HG02642 (cell line): ENCODE measurements at regions not wholly inside any gene's neighbourhood (a gene's known extent, or its start where the extent isn't known, plus 50 kb on each side); places are given as distances from the start of the nearest gene placed in this dataset.
"Not testable (repeated sequence)": the region's sequence is repeated elsewhere in the genome, so short reads cannot be mapped to it uniquely, and the experiment has no call there.

Experiments used
- ATAC-seq: cut with Tn5 transposase; IDR thresholded peaks from one replicate; pipeline ENCODE4 v1.9.1; 2021; ENCODE audit warnings: mild to moderate bottlenecking; ENCODE audit not compliant: unreplicated experiment, poor library complexity

GRCh38 chr15:22238959-22239805, 158.9 kb downstream of the OR4M2 start:
- not testable (repeated sequence) for ATAC-seq

- no peak for ATAC-seq
Observed at GRCh38 chr15:22239806-22240180, 159.5 kb downstream of the OR4M2 start.

DNA sequence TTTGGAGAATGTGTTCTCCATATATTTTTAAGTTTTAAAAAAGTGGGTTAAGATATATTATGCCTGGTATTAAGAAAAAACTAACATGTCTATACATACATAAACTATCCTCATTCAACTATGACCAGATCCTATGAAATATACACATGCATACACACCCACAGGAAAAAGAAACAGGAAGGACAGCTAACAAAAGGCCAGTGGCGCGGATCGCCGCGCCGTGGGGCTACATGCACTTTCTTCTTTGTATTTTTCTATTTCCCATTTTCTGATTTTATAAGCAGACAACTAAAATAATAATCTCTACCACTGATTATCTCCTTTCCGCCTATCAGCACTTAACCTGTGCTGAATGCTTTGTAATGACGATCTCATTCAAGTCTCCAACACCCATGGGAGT, 160.1 kb downstream of the OR4M2 start:
- no peak for ATAC-seq

DNA sequence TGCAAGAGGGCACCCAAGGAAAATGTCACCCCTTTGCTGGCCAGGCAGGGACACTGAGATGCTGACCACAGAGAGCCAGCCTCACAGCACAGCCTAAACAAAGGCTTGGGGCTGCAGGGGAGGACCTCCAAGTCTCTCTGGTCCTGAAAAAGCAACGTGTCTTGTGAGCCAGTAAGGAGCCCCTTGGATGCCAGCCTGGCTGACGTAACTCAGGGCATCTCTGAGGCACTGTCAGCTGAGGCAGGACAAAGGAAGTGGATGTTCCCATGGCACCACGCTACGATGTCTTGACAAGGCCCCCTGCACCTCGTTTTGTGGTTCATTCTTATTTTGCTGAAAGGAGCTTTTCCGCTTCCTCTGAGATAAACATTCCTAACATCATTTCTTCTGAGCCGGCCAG, 160.7 kb downstream of the OR4M2 start:
- ATAC-seq, result no peak

GRCh38 chr15:22241451-22241850, 161.1 kb downstream of the OR4M2 start:
- no peak for ATAC-seq

- ATAC-seq, result not testable (repeated sequence)
Observed at GRCh38 chr15:22242311-22242710, 162.0 kb downstream of the OR4M2 start.

DNA sequence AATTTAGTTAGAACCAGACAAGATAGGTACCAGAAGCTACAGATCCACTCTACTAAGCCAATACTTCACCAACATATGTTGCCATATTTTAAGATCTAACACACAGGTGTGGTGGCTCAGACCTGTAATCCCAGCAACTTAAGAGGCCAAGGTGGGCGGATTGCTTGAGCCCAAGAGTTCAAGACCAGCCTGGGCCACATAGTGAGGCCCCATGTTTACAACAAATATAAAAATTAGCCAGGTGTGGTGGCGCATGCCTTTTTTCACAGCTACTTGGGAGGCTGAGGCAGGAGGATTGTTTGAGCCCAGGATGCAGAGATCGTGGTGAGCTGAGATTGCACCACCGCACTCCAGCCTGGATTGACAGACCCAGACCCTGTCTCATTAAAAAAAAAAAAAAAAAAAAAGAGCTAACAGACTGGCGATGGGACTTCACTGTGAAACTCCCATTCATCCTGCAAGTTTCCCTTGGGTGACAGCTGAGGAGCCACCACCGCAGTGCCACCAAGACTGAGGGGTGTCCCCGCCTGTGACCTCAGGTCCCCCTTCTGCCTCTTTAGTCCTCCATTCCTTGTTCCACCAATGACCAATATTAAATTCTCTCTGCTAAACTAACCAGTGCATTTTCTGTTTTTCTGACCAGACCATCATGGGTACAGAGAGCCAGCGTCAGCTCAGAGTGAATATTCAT, 163.3 kb downstream of the OR4M2 start:
- no peak for ATAC-seq

- not testable (repeated sequence) for ATAC-seq
Observed at GRCh38 chr15:22249511-22249910, 169.2 kb downstream of the OR4M2 start.

DNA sequence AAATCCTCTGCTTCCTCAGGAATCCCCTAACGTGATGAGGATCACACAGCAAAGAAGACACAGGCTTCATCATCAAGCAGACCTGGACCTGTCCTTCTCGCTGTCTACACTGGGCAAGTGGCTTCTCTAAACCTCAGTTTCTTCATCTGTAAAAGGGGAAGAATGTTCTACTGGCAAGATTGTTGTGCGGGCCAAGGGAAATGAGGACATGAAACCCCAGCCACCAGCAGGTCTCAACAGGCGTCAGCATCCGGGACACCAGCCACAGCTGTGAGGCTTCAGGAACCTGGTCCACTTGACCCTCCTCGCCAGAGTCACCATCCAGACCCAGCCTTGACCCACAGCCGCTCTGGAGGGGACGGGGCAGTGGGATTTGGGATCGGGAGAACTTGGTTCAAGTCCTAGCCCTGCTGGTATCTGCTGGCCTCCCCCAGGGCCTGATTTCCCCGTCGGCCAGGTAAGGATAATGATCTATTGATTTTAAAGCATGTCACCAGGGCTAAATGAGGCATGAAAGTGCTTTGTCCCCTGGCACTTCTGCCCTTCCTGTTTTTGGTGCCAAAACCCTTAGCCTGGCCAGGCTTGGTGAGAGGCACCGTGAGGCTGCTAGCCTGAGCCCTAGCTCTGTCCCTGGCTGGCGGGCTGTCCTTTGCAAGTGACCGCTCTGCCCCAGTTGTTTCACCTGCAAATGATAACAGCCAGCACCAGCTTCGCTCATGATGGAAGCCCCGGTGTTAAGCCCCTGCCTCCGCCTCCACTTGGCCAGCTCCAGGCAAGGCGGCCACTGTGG, 170.4 kb downstream of the OR4M2 start:
- not testable (repeated sequence) for ATAC-seq

DNA sequence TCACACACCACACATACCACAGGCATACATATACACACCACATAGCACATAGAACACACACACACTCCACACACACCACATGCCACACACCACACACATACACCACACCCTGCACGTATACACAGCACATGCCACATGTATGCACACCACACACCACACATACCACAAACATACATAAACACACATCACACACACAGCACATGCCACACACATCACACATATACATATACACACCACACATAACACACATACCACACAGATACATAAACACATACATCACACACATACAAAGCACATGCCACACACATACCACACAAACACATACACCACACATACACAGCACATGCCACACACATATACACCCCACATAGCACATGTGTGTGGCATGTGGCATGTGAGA, 171.1 kb downstream of the OR4M2 start:
- ATAC-seq, result no peak

GRCh38 chr15:22252047-22252446, 171.7 kb downstream of the OR4M2 start:
- ATAC-seq, result not testable (repeated sequence)

- not testable (repeated sequence) for ATAC-seq
Observed at GRCh38 chr15:22252521-22252920, 172.2 kb downstream of the OR4M2 start.

DNA sequence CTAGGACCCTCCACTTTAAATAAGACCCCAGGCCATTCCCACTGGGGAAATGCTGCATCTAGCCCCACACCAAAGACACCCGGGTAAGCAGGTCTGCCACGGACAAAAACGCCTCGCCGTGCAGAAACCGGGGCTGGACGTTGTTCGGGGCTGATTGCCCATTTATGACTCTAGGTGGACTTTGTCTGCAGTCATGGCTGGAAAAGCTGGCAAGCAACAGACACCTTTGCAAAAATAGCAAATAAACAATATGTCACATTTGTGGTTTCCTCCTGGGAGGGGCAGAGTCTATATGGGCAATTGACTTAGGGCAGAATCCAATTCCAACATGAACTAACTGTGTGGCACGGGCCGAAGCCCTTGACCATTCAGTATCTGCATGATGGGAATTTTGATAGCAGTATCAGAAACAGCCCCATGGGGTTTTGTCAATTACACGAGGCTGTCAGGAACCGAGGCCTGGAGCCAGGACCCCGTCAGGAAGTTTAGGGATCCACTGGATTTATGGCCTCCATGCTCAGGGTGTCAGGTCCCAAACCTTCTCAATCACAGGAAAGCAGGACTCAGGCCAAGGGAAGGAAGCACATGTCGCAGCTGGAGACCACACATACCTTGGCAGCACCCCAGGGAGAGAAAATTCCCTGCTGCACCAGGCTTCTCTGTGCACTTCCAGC, 172.8 kb downstream of the OR4M2 start:
- ATAC-seq, result not testable (repeated sequence)

GRCh38 chr15:22253676-22254408, 173.5 kb downstream of the OR4M2 start:
- peak; percentile 82 for ATAC-seq

DNA sequence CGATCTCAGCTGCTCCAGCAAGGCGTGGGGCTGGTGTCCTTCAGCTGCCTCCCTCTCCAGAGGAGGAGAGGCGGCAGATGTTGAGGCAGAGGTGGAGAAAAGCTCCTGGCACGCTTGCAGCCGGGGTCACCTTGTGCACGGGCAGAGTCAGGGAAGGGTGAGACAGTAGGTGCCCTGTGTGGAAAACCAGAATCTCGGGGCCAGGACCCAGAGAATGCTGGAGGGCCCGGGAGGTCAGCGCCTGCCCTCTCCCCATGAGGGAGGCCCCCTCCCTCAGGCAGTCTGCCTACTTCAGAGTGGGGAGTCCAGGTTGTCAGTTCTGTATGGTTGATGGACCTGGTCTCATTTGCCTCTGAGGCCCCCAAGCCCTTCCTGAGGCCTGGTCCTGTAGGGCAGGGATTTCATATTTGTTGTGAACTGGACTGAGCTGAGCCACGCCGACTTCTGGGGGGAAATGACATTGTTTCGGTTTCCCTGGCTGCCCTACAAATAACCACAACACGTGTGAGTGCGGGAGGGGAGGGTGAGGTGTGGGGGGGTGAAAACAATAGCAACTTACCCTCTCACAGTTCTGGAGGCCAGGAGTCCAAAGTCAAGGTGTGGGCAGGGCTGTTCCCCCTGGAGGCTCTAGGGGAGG, 174.2 kb downstream of the OR4M2 start:
- peak; percentile 44 for ATAC-seq

DNA sequence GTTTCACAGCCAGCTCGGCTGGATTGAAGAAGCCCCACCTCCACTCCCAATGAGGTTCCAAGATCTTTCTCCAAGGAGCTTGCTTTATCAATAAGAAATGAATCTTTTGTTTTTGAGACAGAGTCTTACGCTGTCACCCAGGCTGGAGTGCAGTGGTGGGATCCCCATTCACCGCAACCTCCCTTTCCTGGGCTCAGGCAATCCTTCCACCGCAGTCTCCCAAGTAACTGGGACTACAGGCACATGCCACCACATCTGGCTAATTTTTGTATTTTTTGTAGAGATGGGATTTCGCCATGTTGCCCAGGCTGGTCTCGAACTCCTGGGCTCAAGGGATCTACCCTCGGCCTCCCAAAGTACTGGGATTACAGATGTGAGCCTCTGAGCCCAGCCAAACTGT, 175.3 kb downstream of the OR4M2 start:
- ATAC-seq, result not testable (repeated sequence)

DNA sequence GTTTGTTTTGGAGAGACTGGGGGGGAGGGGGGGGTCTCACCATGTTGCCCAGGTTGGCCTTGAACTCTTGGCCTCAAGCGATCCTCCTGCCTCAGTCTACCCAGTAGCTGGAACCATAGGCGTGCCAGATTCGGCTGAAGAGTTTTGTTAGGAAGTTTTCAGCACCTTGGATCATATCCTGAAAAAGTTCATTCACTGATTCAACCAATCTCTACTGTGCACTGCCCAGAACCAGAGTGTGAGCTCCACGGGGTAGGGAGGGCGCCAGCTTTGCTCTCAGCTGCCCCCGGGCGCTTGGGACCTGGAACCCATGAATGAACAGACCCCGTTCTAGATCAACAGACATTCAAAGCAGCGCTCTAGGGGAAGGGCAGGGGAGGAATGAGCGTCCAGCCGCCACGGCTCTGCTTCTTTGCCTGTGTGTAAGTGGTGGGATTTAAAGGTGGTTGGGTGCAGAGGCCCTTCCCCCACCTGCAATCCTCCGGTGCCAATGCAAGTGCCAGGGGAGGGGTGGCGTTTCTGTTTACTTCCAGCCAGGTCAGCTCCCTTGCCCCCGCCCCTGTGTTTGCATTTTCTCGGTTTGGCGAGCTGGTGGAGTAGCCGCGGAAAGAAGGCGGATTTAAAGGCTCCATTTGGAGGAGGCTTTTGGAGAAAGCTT, 176.2 kb downstream of the OR4M2 start:
- ATAC-seq, result not testable (repeated sequence)
